ENCODE measurements at regions not wholly inside any gene's neighbourhood (a gene's known extent, or its start where the extent isn't known, plus 50 kb on each side); places are given as distances from the start of the nearest gene placed in this dataset.
"Not testable (repeated sequence)": the region's sequence is repeated elsewhere in the genome, so short reads cannot be mapped to it uniquely, and the experiment has no call there.

DNA sequence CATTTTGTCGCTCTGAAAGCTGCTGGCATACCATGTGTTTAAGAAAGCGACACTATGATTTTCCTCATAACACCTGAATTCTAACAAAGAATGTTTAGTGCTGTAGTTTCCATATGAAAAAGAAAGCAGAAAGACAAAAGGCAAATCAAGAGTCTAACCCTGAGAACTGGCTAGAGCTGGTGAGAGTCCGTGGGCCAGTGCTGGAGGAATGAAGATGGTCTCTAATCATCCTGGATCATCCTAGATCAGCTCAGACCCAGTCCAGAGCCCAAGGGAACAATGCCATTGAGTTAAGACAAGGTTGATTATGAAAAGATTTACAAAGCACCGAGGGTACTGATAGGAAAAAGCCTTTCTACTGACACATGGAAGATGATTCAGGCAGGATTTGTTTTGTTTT, 73.0 kb upstream of the MYLIP start:
- DNase-seq = no peak
- no peak for ATAC-seq
- Mint-ChIP-seq H3K4me1 (peaks cover 0 to 4% (median 3%) of the 10 kb centered on the region in 4 donors), H3K9me3 (no peaks in the 10 kb centered on the region), H3K4me3 (no peak overlapping the region), H3K27ac (peak overlapping the region in 1 of 10 donors; percentile 47), H3K27me3 (peaks cover 0 to 14% (median 0%) of the 10 kb centered on the region in 5 donors), H3K36me3 (no peaks in the 10 kb centered on the region)
- POLR2A ChIA-PET = no interaction called here

DNA sequence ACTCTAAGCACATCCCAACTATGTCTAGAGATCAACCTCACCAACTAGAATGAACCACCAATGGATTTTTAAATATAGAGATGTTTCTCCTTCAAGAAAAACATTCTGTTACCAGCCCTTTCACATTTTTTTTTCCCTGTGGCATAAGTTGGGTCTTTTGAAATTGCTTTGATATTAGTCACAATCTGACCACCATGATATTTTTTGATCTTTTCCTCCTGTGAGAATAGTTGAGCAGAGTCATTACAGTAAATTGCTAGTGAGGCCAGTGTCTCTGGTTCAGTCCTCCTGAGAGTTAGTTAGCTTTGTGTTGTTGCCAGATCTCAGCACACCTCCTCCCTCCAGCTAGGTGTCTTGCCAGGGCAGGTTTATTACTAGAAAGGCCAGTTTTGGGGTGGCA, 79.7 kb upstream of the MYLIP start:
- DNase-seq = no peak
- ATAC-seq = no peak
- Mint-ChIP-seq H3K27me3 (peaks cover 0 to 4% (median 0%) of the 10 kb centered on the region in 5 donors), H3K4me3 (no peak overlapping the region), H3K27ac (no peak overlapping the region), H3K9me3 (peaks cover 0 to 8% (median 0%) of the 10 kb centered on the region in 9 donors), H3K36me3 (no peaks in the 10 kb centered on the region), H3K4me1 (peaks cover 0 to 2% (median 0%) of the 10 kb centered on the region in 4 donors)
- POLR2A ChIA-PET = no interaction called here

- POLR2A ChIA-PET = no interaction called here
Observed at GRCh38 chr6:16048221-16048620, 80.7 kb upstream of the MYLIP start.

DNA sequence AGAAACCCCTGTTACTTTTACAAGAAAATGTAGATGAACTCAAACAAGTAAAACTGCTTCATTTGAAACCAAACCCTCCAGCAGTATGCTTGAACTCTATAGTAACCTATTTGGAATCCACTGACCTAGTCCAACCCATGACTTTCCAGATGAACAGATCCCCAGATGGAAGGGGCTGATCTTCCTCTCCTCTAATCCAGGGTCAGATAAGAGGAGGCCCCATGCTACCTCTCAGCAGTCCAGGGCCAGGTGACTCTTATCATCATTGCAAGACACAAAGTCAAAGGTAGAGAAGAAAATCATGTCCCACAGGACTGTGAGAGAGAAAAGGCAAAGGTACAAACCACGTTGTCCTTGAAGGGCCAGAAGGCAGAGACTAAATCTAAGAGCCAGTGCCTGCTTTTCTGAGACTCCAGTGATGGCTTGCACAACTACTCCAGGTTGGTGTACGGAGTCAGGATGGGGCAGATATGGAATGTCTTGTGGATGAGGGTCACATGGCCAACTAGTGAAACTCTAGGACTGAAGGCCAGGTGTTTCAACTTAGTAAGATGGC, 81.4 kb upstream of the MYLIP start:
- Mint-ChIP-seq H3K9me3 (peaks cover 0 to 8% (median 0%) of the 10 kb centered on the region in 9 donors), H3K27me3 (peaks cover 0 to 8% (median 1%) of the 10 kb centered on the region in 5 donors), H3K4me1 (peaks cover 0 to 2% (median 0%) of the 10 kb centered on the region in 4 donors), H3K36me3 (no peaks in the 10 kb centered on the region), H3K4me3 (no peak overlapping the region), H3K27ac (no peak overlapping the region)
- no peak for DNase-seq
- POLR2A ChIA-PET = no interaction called here
- ATAC-seq = no peak

More at GRCh38 chr6:16048221-16048620, 80.7 kb upstream of the MYLIP start:
- Mint-ChIP-seq H3K9me3 (peaks cover 0 to 8% (median 0%) of the 10 kb centered on the region in 9 donors), H3K27ac (no peak overlapping the region), H3K27me3 (peaks cover 0 to 6% (median 1%) of the 10 kb centered on the region in 5 donors), H3K4me1 (peaks cover 0 to 2% (median 0%) of the 10 kb centered on the region in 4 donors), H3K4me3 (no peak overlapping the region), H3K36me3 (no peaks in the 10 kb centered on the region)
- no peak for ATAC-seq
- no peak for DNase-seq

DNA sequence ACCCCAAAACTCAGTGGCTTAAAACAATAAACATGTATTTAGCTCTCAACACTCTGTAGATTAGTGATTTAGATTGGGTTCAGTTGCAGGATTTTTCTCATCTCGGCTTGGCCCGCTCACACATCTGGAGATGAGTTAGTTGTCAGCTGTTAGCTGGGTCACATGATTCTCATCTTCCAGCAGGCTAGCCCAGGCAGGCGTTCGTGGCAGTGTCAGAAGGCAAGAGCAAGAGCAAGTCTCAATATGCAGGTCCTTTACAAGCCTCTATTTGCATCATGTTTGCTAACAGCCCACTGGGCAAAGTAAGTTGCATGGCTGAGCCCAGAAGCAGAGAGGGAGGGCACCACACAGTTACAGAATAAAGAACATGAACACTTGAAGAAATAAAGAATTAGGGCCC, 83.6 kb upstream of the MYLIP start:
- H3K27ac Mint-ChIP-seq = no peak overlapping the region
- H3K36me3 Mint-ChIP-seq = no peaks in the 10 kb centered on the region
- no peak overlapping the region for H3K4me3 Mint-ChIP-seq
- peaks cover 0 to 8% (median 0%) of the 10 kb centered on the region in 5 donors for H3K27me3 Mint-ChIP-seq
- peaks cover 0 to 2% (median 0%) of the 10 kb centered on the region in 4 donors for H3K4me1 Mint-ChIP-seq
- POLR2A ChIA-PET = no interaction called here
- peaks cover 0 to 8% (median 0%) of the 10 kb centered on the region in 9 donors for H3K9me3 Mint-ChIP-seq
- DNase-seq = no peak
- no peak for ATAC-seq

- POLR2A ChIA-PET = no interaction called here
- Mint-ChIP-seq H3K4me1 (peaks cover 0 to 2% (median 0%) of the 10 kb centered on the region in 4 donors), H3K4me3 (no peak overlapping the region), H3K27me3 (peaks cover 0 to 8% (median 1%) of the 10 kb centered on the region in 5 donors), H3K27ac (no peak overlapping the region), H3K36me3 (no peaks in the 10 kb centered on the region), H3K9me3 (peaks cover 0 to 7% (median 0%) of the 10 kb centered on the region in 9 donors)
- ATAC-seq (no peak), DNase-seq (no peak)
Observed at GRCh38 chr6:16044211-16044643, 84.7 kb upstream of the MYLIP start.

GRCh38 chr6:16043171-16044135, 85.4 kb upstream of the MYLIP start:
- H3K36me3 Mint-ChIP-seq = peaks cover 0 to 2% (median 0%) of the 10 kb centered on the region in 3 donors
- H3K27me3 Mint-ChIP-seq = peaks cover 0 to 8% (median 2%) of the 10 kb centered on the region in 5 donors
- DNase-seq = no peak
- POLR2A ChIA-PET = no interaction called here
- H3K27ac Mint-ChIP-seq = no peak overlapping the region
- no peak overlapping the region for H3K4me3 Mint-ChIP-seq
- ATAC-seq = no peak
- peaks cover 0 to 8% (median 4%) of the 10 kb centered on the region in 9 donors for H3K9me3 Mint-ChIP-seq
- no peaks in the 10 kb centered on the region for H3K4me1 Mint-ChIP-seq

GRCh38 chr6:16042751-16043150, 86.1 kb upstream of the MYLIP start:
- Mint-ChIP-seq H3K9me3 (peaks cover 0 to 15% (median 8%) of the 10 kb centered on the region in 9 donors), H3K27me3 (peaks cover 1 to 8% (median 2%) of the 10 kb centered on the region in 5 donors)
- POLR2A ChIA-PET = no interaction called here

DNA sequence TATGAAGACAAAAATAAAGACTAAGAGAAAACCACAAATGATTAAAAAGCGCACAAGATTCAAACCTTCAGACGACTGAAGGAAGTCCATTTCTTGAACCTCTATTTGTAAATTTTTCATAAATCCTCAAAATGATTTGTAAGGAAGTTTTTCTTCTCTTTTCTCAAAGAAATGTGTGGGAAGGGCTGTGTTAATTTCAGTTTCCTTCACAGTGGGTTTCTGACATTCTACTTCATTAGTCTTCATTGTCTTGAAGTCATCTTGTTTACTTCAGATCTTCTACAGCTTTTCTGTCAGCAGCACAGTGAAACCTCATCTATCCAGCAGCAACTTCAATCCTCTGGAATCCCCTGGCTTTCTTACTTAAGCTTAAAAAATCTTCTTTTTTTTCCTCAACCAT, 87.6 kb upstream of the MYLIP start:
- ATAC-seq (no peak), DNase-seq (no peak)
- H3K9me3 Mint-ChIP-seq = peaks cover 0 to 15% (median 8%) of the 10 kb centered on the region in 9 donors
- H3K27ac Mint-ChIP-seq = no peak overlapping the region
- POLR2A ChIA-PET = no interaction called here
- H3K4me3 Mint-ChIP-seq = no peak overlapping the region
- H3K4me1 Mint-ChIP-seq = no peaks in the 10 kb centered on the region
- H3K27me3 Mint-ChIP-seq = peaks cover 1 to 8% (median 2%) of the 10 kb centered on the region in 5 donors
- H3K36me3 Mint-ChIP-seq = peaks cover 0 to 6% (median 0%) of the 10 kb centered on the region in 3 donors

More at GRCh38 chr6:16042751-16043150, 86.1 kb upstream of the MYLIP start:
- no peaks in the 10 kb centered on the region for H3K4me1 Mint-ChIP-seq
- ATAC-seq = no peak
- no peak for DNase-seq
- peaks cover 0 to 6% (median 0%) of the 10 kb centered on the region in 3 donors for H3K36me3 Mint-ChIP-seq
- no peak overlapping the region for H3K27ac Mint-ChIP-seq
- no peak overlapping the region for H3K4me3 Mint-ChIP-seq

- H3K27me3 Mint-ChIP-seq = peaks cover 1 to 8% (median 2%) of the 10 kb centered on the region in 5 donors
- no peak for ATAC-seq
- no peak overlapping the region for H3K4me3 Mint-ChIP-seq
- DNase-seq = no peak
- no peaks in the 10 kb centered on the region for H3K4me1 Mint-ChIP-seq
- POLR2A ChIA-PET = no interaction called here
- H3K36me3 Mint-ChIP-seq = peaks cover 0 to 6% (median 0%) of the 10 kb centered on the region in 3 donors
- peaks cover 0 to 15% (median 8%) of the 10 kb centered on the region in 9 donors for H3K9me3 Mint-ChIP-seq
- H3K27ac Mint-ChIP-seq = no peak overlapping the region
Observed at GRCh38 chr6:16040628-16040974, 88.3 kb upstream of the MYLIP start.

GRCh38 chr6:16039892-16040627, 88.8 kb upstream of the MYLIP start:
- DNase-seq, POLR2A ChIA-PET, H3K4me3 Mint-ChIP-seq, H3K27me3 Mint-ChIP-seq, H3K36me3 Mint-ChIP-seq, H3K27ac Mint-ChIP-seq, H3K4me1 Mint-ChIP-seq, ATAC-seq: not testable (repeated sequence)
- peaks cover 0 to 15% (median 8%) of the 10 kb centered on the region in 9 donors for H3K9me3 Mint-ChIP-seq

DNA sequence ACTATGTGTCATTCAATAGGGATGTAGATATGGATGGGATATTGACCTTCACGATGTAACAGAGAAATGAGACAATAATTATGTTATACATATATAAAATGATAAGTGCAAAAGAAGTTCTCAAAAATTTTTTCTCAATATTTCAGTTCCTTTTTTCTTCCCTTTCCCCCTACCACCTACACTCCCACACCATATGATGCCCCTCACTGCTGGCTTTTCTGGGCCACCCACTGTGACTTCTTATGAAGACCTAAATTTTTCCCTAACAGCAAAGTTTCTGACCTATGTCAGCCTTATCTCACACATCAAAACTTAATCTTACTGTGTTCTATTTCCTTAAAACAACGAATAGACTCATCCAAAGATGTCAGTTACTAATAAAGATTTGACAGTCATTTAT, 89.9 kb upstream of the MYLIP start:
- no peaks in the 10 kb centered on the region for H3K4me1 Mint-ChIP-seq
- DNase-seq (no peak), ATAC-seq (no peak)
- H3K4me3 Mint-ChIP-seq = no peak overlapping the region
- H3K9me3 Mint-ChIP-seq = peaks cover 0 to 15% (median 8%) of the 10 kb centered on the region in 9 donors
- peaks cover 0 to 6% (median 0%) of the 10 kb centered on the region in 3 donors for H3K36me3 Mint-ChIP-seq
- peaks cover 1 to 8% (median 3%) of the 10 kb centered on the region in 5 donors for H3K27me3 Mint-ChIP-seq
- POLR2A ChIA-PET = no interaction called here
- H3K27ac Mint-ChIP-seq = no peak overlapping the region

Measured in naive thymus-derived CD8-positive, alpha-beta T cell (primary cell).